Neural progenitor cell (in vitro differentiated cells): ENCODE measurements at regions not wholly inside any gene's neighbourhood (a gene's known extent, or its start where the extent isn't known, plus 50 kb on each side); places are given as distances from the start of the nearest gene placed in this dataset.

Source experiments
- DNase-seq: peaks from one replicate; pipeline ENCODE4 v3.0.0-alpha.2; 2016; ENCODE audit warnings: low spot score
- H2AFZ ChIP-seq: fragments of 200-600 bp; sonication (generic); replicated peaks from 2 replicates; pipeline ENCODE4 v1.6.1; 2016; ENCODE audit warnings: antibody characterized with exemption
- H3F3A ChIP-seq: fragments of 200-600 bp; sonication (generic); 2 replicates; pipeline ENCODE4 v1.6.1; 2016; ENCODE audit warnings: antibody characterized with exemption, low read depth
- H3K27ac ChIP-seq: fragments of 200-600 bp; sonication (generic); 2 replicates; pipeline ENCODE4 v1.5.1; 2016; ENCODE audit warnings: mild to moderate bottlenecking
- H3K27me3 ChIP-seq: fragments of 200-600 bp; sonication (generic); 2 replicates; pipeline ENCODE4 v1.6.1; 2016; ENCODE audit warnings: mild to moderate bottlenecking, moderate library complexity
- H3K36me3 ChIP-seq: fragments of 200-600 bp; sonication (generic); 2 replicates; pipeline ENCODE4 v1.5.1; 2016
- H3K4me1 ChIP-seq: fragments of 200-600 bp; sonication (generic); 2 replicates; pipeline ENCODE4 v1.6.1; 2016; ENCODE audit warnings: mixed run types
- H3K4me2 ChIP-seq: fragments of 200-600 bp; sonication (generic); 2 replicates; pipeline ENCODE4 v1.6.1; 2016
- H3K4me3 ChIP-seq: fragments of 200-600 bp; sonication (generic); 2 replicates; pipeline ENCODE4 v1.5.1; 2016
- H3K79me2 ChIP-seq: fragments of 200-600 bp; sonication (generic); 2 replicates; pipeline ENCODE4 v1.6.1; 2016; ENCODE audit warnings: low read depth
- H3K9ac ChIP-seq: fragments of 200-600 bp; sonication (generic); 2 replicates; pipeline ENCODE4 v1.6.1; 2016
- H3K9me3 ChIP-seq: fragments of 200-600 bp; sonication (generic); 2 replicates; pipeline ENCODE4 v1.5.1; 2016; ENCODE audit warnings: low read depth
- H4K20me1 ChIP-seq: fragments of 200-600 bp; sonication (generic); 2 replicates; pipeline ENCODE4 v1.6.1; 2016; ENCODE audit warnings: low read depth
- H3K27ac Mint-ChIP-seq: 3 replicates; pipeline ENCODE4 v1.8.0; 2021; ENCODE audit warnings: mixed read lengths
- H3K27me3 Mint-ChIP-seq: 2 replicates; pipeline ENCODE4 v1.8.0; 2022; ENCODE audit warnings: low read depth, mild to moderate bottlenecking, inconsistent platforms, moderate library complexity, mixed read lengths; ENCODE audit not compliant: insufficient read depth
- H3K36me3 Mint-ChIP-seq: 3 replicates; pipeline ENCODE4 v1.8.0; 2021; ENCODE audit warnings: mixed read lengths
- H3K4me1 Mint-ChIP-seq: 3 replicates; pipeline ENCODE4 v1.8.0; 2021; ENCODE audit warnings: mixed read lengths
- H3K4me3 Mint-ChIP-seq: 3 replicates; pipeline ENCODE4 v1.8.0; 2021; ENCODE audit warnings: mild to moderate bottlenecking, moderate library complexity, mixed read lengths
- H3K9me3 Mint-ChIP-seq: 3 replicates; pipeline ENCODE4 v1.8.0; 2020; ENCODE audit warnings: mixed read lengths
- CTCF ChIP-seq: fragments of 200-600 bp; sonication (generic); IDR thresholded peaks from 2 replicates; pipeline ENCODE4 v1.5.1; 2017; ENCODE audit warnings: antibody characterized with exemption, mild to moderate bottlenecking
- EZH2 ChIP-seq: fragments of 200-600 bp; sonication (generic); IDR thresholded peaks from 2 replicates; pipeline ENCODE4 v1.6.1; 2017; ENCODE audit warnings: antibody characterized with exemption, mild to moderate bottlenecking, moderate library complexity
- EZH2phosphoT487 ChIP-seq: fragments of 200-600 bp; sonication (generic); IDR thresholded peaks from 2 replicates; pipeline ENCODE4 v1.6.1; 2017; ENCODE audit warnings: antibody characterized with exemption

- H3K9ac ChIP-seq, result no peak overlapping the region
- Mint-ChIP-seq H3K4me3 (no peak overlapping the region), H3K27ac (no peak overlapping the region), H3K36me3 (no peaks in the 10 kb centered on the region), H3K27me3 (peaks cover 2% of the 10 kb centered on the region), H3K4me1 (no peaks in the 10 kb centered on the region), H3K9me3 (no peaks in the 10 kb centered on the region)
- H3K4me2 ChIP-seq, result no peak overlapping the region
- H3K9me3 ChIP-seq, result no peaks in the 10 kb centered on the region
- no peaks in the 10 kb centered on the region for H3K79me2 ChIP-seq
- DNase-seq, result no peak
- no peaks in the 10 kb centered on the region for H3K4me1 ChIP-seq
- no peaks in the 10 kb centered on the region for H3K36me3 ChIP-seq
- TF ChIP-seq EZH2 (no peak), CTCF (no peak), EZH2phosphoT487 (no peak)
- no peak overlapping the region for H2AFZ ChIP-seq
- no peaks in the 10 kb centered on the region for H4K20me1 ChIP-seq
- H3F3A ChIP-seq, result no peaks in the 10 kb centered on the region
- H3K27me3 ChIP-seq, result no peaks in the 10 kb centered on the region
- H3K27ac ChIP-seq, result no peak overlapping the region
- H3K4me3 ChIP-seq, result no peak overlapping the region
These were observed 55.7 kb upstream of the PLXNC1 start for GRCh38 chr12:94092516-94093241.

GRCh38 chr12:94094700-94095099, 53.7 kb upstream of the PLXNC1 start:
- Histone ChIP-seq H3K27me3 (peaks cover 5% of the 10 kb centered on the region), H3K4me3 (no peak overlapping the region), H3K9me3 (no peaks in the 10 kb centered on the region), H2AFZ (no peak overlapping the region), H4K20me1 (no peaks in the 10 kb centered on the region), H3K79me2 (no peaks in the 10 kb centered on the region), H3K4me2 (no peak overlapping the region), H3K4me1 (no peaks in the 10 kb centered on the region), H3K36me3 (no peaks in the 10 kb centered on the region), H3K27ac (no peak overlapping the region), H3F3A (no peaks in the 10 kb centered on the region), H3K9ac (no peak overlapping the region)
- TF ChIP-seq CTCF (no peak), EZH2 (no peak), EZH2phosphoT487 (no peak)
- Mint-ChIP-seq H3K27ac (no peak overlapping the region), H3K9me3 (no peaks in the 10 kb centered on the region), H3K27me3 (peaks cover 2% of the 10 kb centered on the region), H3K4me3 (no peak overlapping the region), H3K36me3 (no peaks in the 10 kb centered on the region), H3K4me1 (no peaks in the 10 kb centered on the region)
- no peak for DNase-seq

GRCh38 chr12:94095618-94096017, 52.8 kb upstream of the PLXNC1 start:
- H3K4me1 ChIP-seq, result no peaks in the 10 kb centered on the region
- Mint-ChIP-seq H3K4me1 (no peaks in the 10 kb centered on the region), H3K27ac (no peak overlapping the region), H3K4me3 (no peak overlapping the region), H3K36me3 (no peaks in the 10 kb centered on the region), H3K9me3 (no peaks in the 10 kb centered on the region), H3K27me3 (peaks cover 2% of the 10 kb centered on the region)
- H3F3A ChIP-seq, result no peaks in the 10 kb centered on the region
- H4K20me1 ChIP-seq, result no peaks in the 10 kb centered on the region
- H3K27ac ChIP-seq, result no peak overlapping the region
- H3K36me3 ChIP-seq, result no peaks in the 10 kb centered on the region
- peaks cover 14% of the 10 kb centered on the region for H3K27me3 ChIP-seq
- H2AFZ ChIP-seq, result no peak overlapping the region
- H3K79me2 ChIP-seq, result no peaks in the 10 kb centered on the region
- TF ChIP-seq EZH2 (no peak), EZH2phosphoT487 (no peak), CTCF (no peak)
- no peak for DNase-seq
- H3K4me3 ChIP-seq, result no peak overlapping the region
- no peak overlapping the region for H3K9ac ChIP-seq
- no peaks in the 10 kb centered on the region for H3K9me3 ChIP-seq
- no peak overlapping the region for H3K4me2 ChIP-seq
